ENCODE measurements at regions not wholly inside any gene's neighbourhood (a gene's known extent, or its start where the extent isn't known, plus 50 kb on each side); places are given as distances from the start of the nearest gene placed in this dataset.

- DNase-seq (ENCODE audit: low spot score), result no peak
- no peak overlapping the region for H3K27ac ChIP-seq
- ChIA-PET POLR2A (ENCODE audit: low non-redundant PET) (no interaction called here), CTCF (interaction anchor here (0.6 to 0.8 kb wide), 4 partner anchors 81 to 946 kb away, joined by 3 to 4 read pairs (median 4); no protein-coding TSS in a partner anchor)
- no peak for TF ChIP-seq CTCF (conservative IDR thresholded peaks at IDR 0.05; ENCODE audit: low read depth)
Measured at GRCh38 chr22:26757496-26757895, 100.1 kb downstream of the MIAT start.

- CTCF ChIA-PET, result no interaction called here
- DNase-seq (ENCODE audit: low spot score), result no peak
- POLR2A ChIA-PET (ENCODE audit: low non-redundant PET), result no interaction called here
- TF ChIP-seq CTCF (conservative IDR thresholded peaks at IDR 0.05; ENCODE audit: low read depth), result no peak
- no peak overlapping the region for H3K27ac ChIP-seq
Measured at GRCh38 chr22:26762503-26763472, 105.4 kb downstream of the MIAT start.

- POLR2A ChIA-PET (ENCODE audit: low non-redundant PET), result no interaction called here
- TF ChIP-seq CTCF (conservative IDR thresholded peaks at IDR 0.05; ENCODE audit: low read depth), result no peak
- H3K27ac ChIP-seq, result no peak overlapping the region
- peak; percentile 3 for DNase-seq (ENCODE audit: low spot score)
- CTCF ChIA-PET, result no interaction called here
Measured at GRCh38 chr22:26763633-26764361, 106.4 kb downstream of the MIAT start.

GRCh38 chr22:26766510-26767350 lies 109.3 kb downstream of the MIAT start:
- ChIA-PET CTCF (no interaction called here), POLR2A (ENCODE audit: low non-redundant PET) (no interaction called here)
- DNase-seq (ENCODE audit: low spot score), result no peak
- H3K27ac ChIP-seq, result no peak overlapping the region
- no peak for TF ChIP-seq CTCF (conservative IDR thresholded peaks at IDR 0.05; ENCODE audit: low read depth)

- TF ChIP-seq CTCF (conservative IDR thresholded peaks at IDR 0.05; ENCODE audit: low read depth), result no peak
- no peak overlapping the region for H3K27ac ChIP-seq
- ChIA-PET CTCF (no interaction called here), POLR2A (ENCODE audit: low non-redundant PET) (no interaction called here)
- DNase-seq (ENCODE audit: low spot score), result no peak
Measured at GRCh38 chr22:26767351-26768155, 110.2 kb downstream of the MIAT start.
